Esophagus squamous epithelium (tissue), 4 donors: ENCODE measurements at regions not wholly inside any gene's neighbourhood (a gene's known extent, or its start where the extent isn't known, plus 50 kb on each side); places are given as distances from the start of the nearest gene placed in this dataset.

Source experiments
- CTCF ChIP-seq, 6 experiments: fragments of 450-650 bp in 4 of 6; fragments of 200-600 bp in 2 of 6; sonication (generic) in 2 of 6; IDR thresholded peaks; one replicate each; pipeline ENCODE4 v1.5.1; 2016 to 2019; ENCODE audit warnings: antibody characterized with exemption in 6 of 6, mild to moderate bottlenecking in 4 of 6, moderate library complexity in 4 of 6
- POLR2A ChIP-seq, 4 donors: fragments of 450-650 bp; IDR thresholded peaks; one replicate each; pipeline ENCODE4 v1.6.1; 2017; ENCODE audit warnings: antibody characterized with exemption in 4 of 4, mild to moderate bottlenecking in 4 of 4, moderate library complexity in 3 of 4

GRCh38 chr3:21174461-21174860 is 576.5 kb downstream of the ZNF385D start:
- TF ChIP-seq POLR2A (IDR thresholded peaks at IDR 0.05) = no peak
- no peak for TF ChIP-seq CTCF (IDR thresholded peaks at IDR 0.05)
